ENCODE measurements at regions not wholly inside any gene's neighbourhood (a gene's known extent, or its start where the extent isn't known, plus 50 kb on each side); places are given as distances from the start of the nearest gene placed in this dataset.

GRCh38 chr1:216922406-216922805 lies 199.2 kb upstream of the ESRRG start:
- H3K36me3 ChIP-seq = no peaks in the 10 kb centered on the region
- H3K4me3 ChIP-seq = no peak overlapping the region
- DNase-seq (no peak), ATAC-seq (no peak), FAIRE-seq (no peak)
- H3K9me3 ChIP-seq = no peaks in the 10 kb centered on the region
- no peak for TF ChIP-seq CTCF (IDR thresholded peaks at IDR 0.05)
- WGBS, 2 donors = 61 to 72% methylated on average over 2 of the region's 2 CpGs
- no peak overlapping the region for H3K27ac ChIP-seq
- H3K4me1 ChIP-seq = no peaks in the 10 kb centered on the region
- no peaks in the 10 kb centered on the region for H3K27me3 ChIP-seq
- intact Hi-C loops (cut with DNase I) = no loop called here

- no peak for ATAC-seq
- TF ChIP-seq CTCF (IDR thresholded peaks at IDR 0.05) = no peak
- Histone ChIP-seq H3K27me3 (no peaks in the 10 kb centered on the region), H3K4me3 (no peak overlapping the region), H3K36me3 (no peaks in the 10 kb centered on the region), H3K9me3 (no peaks in the 10 kb centered on the region), H3K27ac (no peak overlapping the region), H3K4me1 (no peaks in the 10 kb centered on the region)
- FAIRE-seq = no peak
- DNase-seq = no peak
- intact Hi-C loops (cut with DNase I) = no loop called here
- 90 to 95% methylated on average over 3 of the region's 3 CpGs for WGBS, 2 donors
Observed at GRCh38 chr1:216921866-216922265, 198.6 kb upstream of the ESRRG start.

GRCh38 chr1:216919060-216919970 lies 196.1 kb upstream of the ESRRG start:
- no peaks in the 10 kb centered on the region for H3K27me3 ChIP-seq
- TF ChIP-seq CTCF (IDR thresholded peaks at IDR 0.05) = no peak
- FAIRE-seq = no peak
- no peak overlapping the region for H3K27ac ChIP-seq
- no peak for DNase-seq
- 78 to 82% methylated on average over 9 of the region's 9 CpGs for WGBS, 2 donors
- H3K4me1 ChIP-seq = no peaks in the 10 kb centered on the region
- intact Hi-C loops (cut with DNase I) = no loop called here
- H3K4me3 ChIP-seq = no peak overlapping the region
- no peak for ATAC-seq
- H3K9me3 ChIP-seq = no peaks in the 10 kb centered on the region
- H3K36me3 ChIP-seq = no peaks in the 10 kb centered on the region

GRCh38 chr1:216916890-216917438 lies 193.7 kb upstream of the ESRRG start:
- no peak for TF ChIP-seq CTCF (IDR thresholded peaks at IDR 0.05)
- DNase-seq = no peak
- Histone ChIP-seq H3K27me3 (no peaks in the 10 kb centered on the region), H3K9me3 (no peaks in the 10 kb centered on the region), H3K4me3 (no peak overlapping the region), H3K4me1 (peaks cover 0 to 3% (median 0%) of the 10 kb centered on the region in 3 donors), H3K27ac (no peak overlapping the region), H3K36me3 (no peaks in the 10 kb centered on the region)
- intact Hi-C loops (cut with DNase I) = no loop called here
- WGBS, 2 donors = 84 to 90% methylated on average over 6 of the region's 6 CpGs
- no peak for ATAC-seq
- no peak for FAIRE-seq

GRCh38 chr1:216914974-216915373 lies 191.7 kb upstream of the ESRRG start:
- DNase-seq (no peak), FAIRE-seq (no peak), ATAC-seq (no peak)
- Histone ChIP-seq H3K36me3 (no peaks in the 10 kb centered on the region), H3K4me1 (peaks cover 0 to 3% (median 0%) of the 10 kb centered on the region in 3 donors), H3K27ac (no peak overlapping the region), H3K4me3 (no peak overlapping the region), H3K9me3 (no peaks in the 10 kb centered on the region), H3K27me3 (no peaks in the 10 kb centered on the region)
- no peak for TF ChIP-seq CTCF (IDR thresholded peaks at IDR 0.05)
- 51 to 60% methylated on average over 2 of the region's 2 CpGs for WGBS, 2 donors
- intact Hi-C loops (cut with DNase I) = no loop called here

Data from pancreas (tissue), 10 donors.